Upper lobe of left lung (tissue), 6 donors: ENCODE measurements at regions not wholly inside any gene's neighbourhood (a gene's known extent, or its start where the extent isn't known, plus 50 kb on each side); places are given as distances from the start of the nearest gene placed in this dataset.
"Not testable (repeated sequence)": the region's sequence is repeated elsewhere in the genome, so short reads cannot be mapped to it uniquely, and the experiment has no call there.

Experiments used
- ATAC-seq, 2 donors: fragments of 200-7000 bp; cut with Tn5 transposase; one replicate each; pipeline ENCODE4 v1.9.1; 2022; ENCODE audit warnings: mild to moderate bottlenecking in 2 of 2, moderate library complexity in 2 of 2; ENCODE audit not compliant: low FRiP score in 2 of 2
- DNase-seq, 2 donors: peaks; one replicate each; pipeline ENCODE4 v3.0.0-alpha.2; 2019 to 2020
- H3K27ac ChIP-seq, 4 donors: fragments of 200-600 bp; sonication (generic); one replicate each; pipeline ENCODE4 v1.5.1; 2016 to 2019
- H3K27me3 ChIP-seq, 4 donors: fragments of 200-600 bp; sonication (generic); one replicate each; pipeline ENCODE4 v1.5.1; 2017 to 2019
- H3K36me3 ChIP-seq, 4 donors: fragments of 200-600 bp; sonication (generic); one replicate each; pipeline ENCODE4 v1.5.1; 2016 to 2019
- H3K4me1 ChIP-seq, 4 donors: fragments of 200-600 bp; sonication (generic); one replicate each; pipeline ENCODE4 v1.5.1; 2018 to 2019
- H3K4me3 ChIP-seq, 4 donors: fragments of 200-600 bp; sonication (generic); one replicate each; pipeline ENCODE4 v1.5.1; 2017 to 2019; ENCODE audit warnings: mild to moderate bottlenecking in 2 of 4, moderate library complexity in 1 of 4
- H3K9me3 ChIP-seq, 4 donors: fragments of 200-600 bp; sonication (generic); one replicate each; pipeline ENCODE4 v1.5.1; 2018 to 2019
- CTCF ChIP-seq, 6 experiments: fragments of 450-650 bp in 4 of 6; fragments of 200-600 bp in 2 of 6; sonication (generic) in 2 of 6; IDR thresholded peaks; one replicate each; pipeline ENCODE4 v1.5.1; 2016 to 2019; ENCODE audit warnings: antibody characterized with exemption in 6 of 6
- EP300 ChIP-seq, 4 donors: sonication (generic); formaldehyde crosslinking; IDR thresholded peaks; one replicate each; pipeline ENCODE4 v1.5.1; 2017; ENCODE audit warnings: antibody characterized with exemption in 4 of 4, control low read depth in 2 of 4
- POLR2A ChIP-seq, 4 donors: fragments of 450-650 bp; IDR thresholded peaks; one replicate each; pipeline ENCODE4 v1.5.1; 2016 to 2017; ENCODE audit warnings: antibody characterized with exemption in 4 of 4, mild to moderate bottlenecking in 2 of 4
- POLR2AphosphoS5 ChIP-seq, 2 donors: sonication (generic); formaldehyde crosslinking; IDR thresholded peaks; one replicate each; pipeline ENCODE4 v1.5.1; 2017; ENCODE audit warnings: antibody characterized with exemption in 2 of 2
- WGBS, 2 donors: methylation state at CpG; one replicate each; pipeline ENCODE4 v1.1.5; 2017 to 2018; 5-methylcytosine and 5-hydroxymethylcytosine counted together
- donor health status: DM: no; HTN: no; CAD: no; lungs with moderate emphysema.
- donor health status: DM: no; HTN: yes; CAD: no; lungs with severe emphysema.

- H3K9me3 ChIP-seq = no peaks in the 10 kb centered on the region
- no peak for TF ChIP-seq CTCF (IDR thresholded peaks at IDR 0.05)
- no peak for TF ChIP-seq EP300 (IDR thresholded peaks at IDR 0.05)
- TF ChIP-seq POLR2AphosphoS5 (IDR thresholded peaks at IDR 0.05) = no peak
- TF ChIP-seq POLR2A (IDR thresholded peaks at IDR 0.05) = no peak
- ATAC-seq = no peak
- H3K4me1 ChIP-seq = peaks cover 3 to 13% (median 9%) of the 10 kb centered on the region in 4 donors
- H3K4me3 ChIP-seq = peak overlapping the region in 3 of 4 donors; percentile 40 to 66 (median 65)
- 61 to 65% methylated on average over 9 of the region's 9 CpGs for WGBS, 2 donors
- no peak for DNase-seq
- H3K27ac ChIP-seq = no peak overlapping the region
- H3K36me3 ChIP-seq = no peaks in the 10 kb centered on the region
- no peaks in the 10 kb centered on the region for H3K27me3 ChIP-seq
Observed at GRCh38 chr9:14993901-14994554, 83.8 kb upstream of the FREM1 start.

- H3K36me3 ChIP-seq = no peaks in the 10 kb centered on the region
- H3K27me3 ChIP-seq = no peaks in the 10 kb centered on the region
- DNase-seq (peak; percentile 72 to 95), ATAC-seq (peak; percentile 86 to 94)
- TF ChIP-seq CTCF (IDR thresholded peaks at IDR 0.05) (no peak), POLR2A (IDR thresholded peaks at IDR 0.05) (peak in 1 of 4 donors; percentile 34), EP300 (IDR thresholded peaks at IDR 0.05) (no peak), POLR2AphosphoS5 (IDR thresholded peaks at IDR 0.05) (no peak)
- peaks cover 3 to 13% (median 9%) of the 10 kb centered on the region in 4 donors for H3K4me1 ChIP-seq
- peak overlapping the region; percentile 40 to 66 (median 58) for H3K4me3 ChIP-seq
- 10 to 11% methylated on average over 18 to 49 of the region's 49 CpGs for WGBS, 2 donors
- H3K9me3 ChIP-seq = no peaks in the 10 kb centered on the region
- H3K27ac ChIP-seq = peak overlapping the region in 1 of 4 donors; percentile 4
Observed at GRCh38 chr9:14993061-14993800, 83.0 kb upstream of the FREM1 start.

GRCh38 chr9:14992516-14992915 lies 82.3 kb upstream of the FREM1 start:
- Histone ChIP-seq H3K4me3 (peak overlapping the region in 3 of 4 donors; percentile 40 to 66 (median 65)), H3K27me3 (no peaks in the 10 kb centered on the region), H3K4me1 (peaks cover 3 to 13% (median 9%) of the 10 kb centered on the region in 4 donors), H3K9me3 (no peaks in the 10 kb centered on the region), H3K27ac (no peak overlapping the region), H3K36me3 (no peaks in the 10 kb centered on the region)
- 88 to 90% methylated on average over 5 of the region's 5 CpGs for WGBS, 2 donors
- DNase-seq (no peak), ATAC-seq (no peak)
- TF ChIP-seq POLR2AphosphoS5 (IDR thresholded peaks at IDR 0.05) (no peak), POLR2A (IDR thresholded peaks at IDR 0.05) (no peak), CTCF (IDR thresholded peaks at IDR 0.05) (no peak), EP300 (IDR thresholded peaks at IDR 0.05) (no peak)

- ATAC-seq = no peak
- no peaks in the 10 kb centered on the region for H3K27me3 ChIP-seq
- no peaks in the 10 kb centered on the region for H3K9me3 ChIP-seq
- WGBS, 2 donors = 74 to 84% methylated on average over 9 of the region's 9 CpGs
- H3K36me3 ChIP-seq = no peaks in the 10 kb centered on the region
- peak overlapping the region in 1 of 4 donors; percentile 6 for H3K4me3 ChIP-seq
- no peak for DNase-seq
- H3K27ac ChIP-seq = no peak overlapping the region
- TF ChIP-seq POLR2AphosphoS5 (IDR thresholded peaks at IDR 0.05) (no peak), POLR2A (IDR thresholded peaks at IDR 0.05) (no peak), EP300 (IDR thresholded peaks at IDR 0.05) (no peak), CTCF (IDR thresholded peaks at IDR 0.05) (no peak)
- peaks cover 3 to 13% (median 9%) of the 10 kb centered on the region in 4 donors for H3K4me1 ChIP-seq
Observed at GRCh38 chr9:14992081-14992480, 81.9 kb upstream of the FREM1 start.

GRCh38 chr9:14990647-14991046 lies 80.4 kb upstream of the FREM1 start:
- not testable (repeated sequence) for H3K4me3 ChIP-seq, H3K27ac ChIP-seq, H3K36me3 ChIP-seq, ATAC-seq, DNase-seq, H3K9me3 ChIP-seq, H3K27me3 ChIP-seq
- H3K4me1 ChIP-seq = peaks cover 3 to 13% (median 9%) of the 10 kb centered on the region in 4 donors
- 73 to 76% methylated on average over 6 of the region's 6 CpGs for WGBS, 2 donors
